ENCODE measurements at regions not wholly inside any gene's neighbourhood (a gene's known extent, or its start where the extent isn't known, plus 50 kb on each side); places are given as distances from the start of the nearest gene placed in this dataset.
"Not testable (repeated sequence)": the region's sequence is repeated elsewhere in the genome, so short reads cannot be mapped to it uniquely, and the experiment has no call there.

GRCh38 chr20:29741594-29741893 is 1515.9 kb upstream of the DEFB115 start:
- no peak overlapping the region for H3K27ac ChIP-seq
- no peak for TF ChIP-seq POLR2AphosphoS5 (IDR thresholded peaks at IDR 0.05)
- no peak for TF ChIP-seq POLR2A (IDR thresholded peaks at IDR 0.05)
- H3K36me3 ChIP-seq: no peaks in the 10 kb centered on the region
- H3K27me3 ChIP-seq (replicated peaks; ENCODE audit: insufficient read depth): peaks cover 15% of the 10 kb centered on the region
- no peak for DNase-seq (ENCODE audit: low spot score)
- H3K4me3 ChIP-seq: no peak overlapping the region
- no peaks in the 10 kb centered on the region for H3K9me3 ChIP-seq
- intact Hi-C loops (cut with DNase I): no loop called here
- H3K4me1 ChIP-seq (replicated peaks): no peaks in the 10 kb centered on the region
- WGBS: 24% methylated on average over 13 of the region's 13 CpGs

- Histone ChIP-seq H3K27ac (no peak overlapping the region), H3K27me3 (replicated peaks; ENCODE audit: insufficient read depth) (peaks cover 15% of the 10 kb centered on the region), H3K36me3 (no peaks in the 10 kb centered on the region), H3K4me3 (no peak overlapping the region), H3K9me3 (no peaks in the 10 kb centered on the region), H3K4me1 (replicated peaks) (no peaks in the 10 kb centered on the region)
- DNase-seq (ENCODE audit: low spot score): no peak
- intact Hi-C loops (cut with DNase I): no loop called here
- no peak for TF ChIP-seq POLR2A (IDR thresholded peaks at IDR 0.05)
- TF ChIP-seq CTCF (IDR thresholded peaks at IDR 0.05): no peak
- no peak for TF ChIP-seq POLR2AphosphoS5 (IDR thresholded peaks at IDR 0.05)
- 32% methylated on average over 58 of the region's 88 CpGs for WGBS
These were observed 1515.4 kb upstream of the DEFB115 start for GRCh38 chr20:29741894-29742698.

GRCh38 chr20:29742699-29743100 is 1514.8 kb upstream of the DEFB115 start:
- H3K9me3 ChIP-seq: no peaks in the 10 kb centered on the region
- no peak overlapping the region for H3K4me3 ChIP-seq
- DNase-seq (ENCODE audit: low spot score): no peak
- intact Hi-C loops (cut with DNase I): no loop called here
- TF ChIP-seq POLR2AphosphoS5 (IDR thresholded peaks at IDR 0.05) (no peak), CTCF (IDR thresholded peaks at IDR 0.05) (no peak), POLR2A (IDR thresholded peaks at IDR 0.05) (no peak)
- no peak overlapping the region for H3K27ac ChIP-seq
- peaks cover 15% of the 10 kb centered on the region for H3K27me3 ChIP-seq (replicated peaks; ENCODE audit: insufficient read depth)
- WGBS: 14% methylated on average over 37 of the region's 41 CpGs
- no peaks in the 10 kb centered on the region for H3K36me3 ChIP-seq
- H3K4me1 ChIP-seq (replicated peaks): no peaks in the 10 kb centered on the region

GRCh38 chr20:29743101-29743931 is 1514.1 kb upstream of the DEFB115 start:
- peaks cover 15% of the 10 kb centered on the region for H3K27me3 ChIP-seq (replicated peaks; ENCODE audit: insufficient read depth)
- H3K9me3 ChIP-seq: no peaks in the 10 kb centered on the region
- intact Hi-C loops (cut with DNase I): no loop called here
- no peak overlapping the region for H3K4me3 ChIP-seq
- TF ChIP-seq POLR2AphosphoS5 (IDR thresholded peaks at IDR 0.05) (no peak), CTCF (IDR thresholded peaks at IDR 0.05) (no peak), POLR2A (IDR thresholded peaks at IDR 0.05) (no peak)
- DNase-seq (ENCODE audit: low spot score): no peak
- H3K27ac ChIP-seq: no peak overlapping the region
- H3K4me1 ChIP-seq (replicated peaks): no peaks in the 10 kb centered on the region
- WGBS: 33% methylated on average over 75 of the region's 80 CpGs
- H3K36me3 ChIP-seq: no peaks in the 10 kb centered on the region

- peaks cover 15% of the 10 kb centered on the region for H3K27me3 ChIP-seq (replicated peaks; ENCODE audit: insufficient read depth)
- H3K4me1 ChIP-seq (replicated peaks): no peaks in the 10 kb centered on the region
- TF ChIP-seq POLR2A (IDR thresholded peaks at IDR 0.05) (no peak), POLR2AphosphoS5 (IDR thresholded peaks at IDR 0.05) (no peak), CTCF (IDR thresholded peaks at IDR 0.05) (no peak)
- H3K36me3 ChIP-seq: no peaks in the 10 kb centered on the region
- no peak overlapping the region for H3K27ac ChIP-seq
- no peak overlapping the region for H3K4me3 ChIP-seq
- no peaks in the 10 kb centered on the region for H3K9me3 ChIP-seq
- WGBS: 34% methylated on average over 28 of the region's 38 CpGs
- DNase-seq (ENCODE audit: low spot score): no peak
- intact Hi-C loops (cut with DNase I): no loop called here
These were observed 1513.4 kb upstream of the DEFB115 start for GRCh38 chr20:29744071-29744470.

GRCh38 chr20:29745534-29746245 is 1511.8 kb upstream of the DEFB115 start:
- H3K9me3 ChIP-seq; H3K27ac ChIP-seq; intact Hi-C loops (cut with DNase I); H3K4me3 ChIP-seq; H3K36me3 ChIP-seq; DNase-seq (ENCODE audit: low spot score); H3K4me1 ChIP-seq (replicated peaks): not testable (repeated sequence)
- peaks cover 15% of the 10 kb centered on the region for H3K27me3 ChIP-seq (replicated peaks; ENCODE audit: insufficient read depth)
- 89% methylated on average over 23 of the region's 26 CpGs for WGBS

Measured in prostate gland (tissue), 2 donors.